Stomach (tissue), 8 donors: ENCODE measurements at regions not wholly inside any gene's neighbourhood (a gene's known extent, or its start where the extent isn't known, plus 50 kb on each side); places are given as distances from the start of the nearest gene placed in this dataset.

Source experiments
- DNase-seq, 2 donors: peaks; one replicate each; pipeline versions ENCODE4 v3.0.0 to v3.0.0-alpha.2; 2013 to 2019
- H3K27ac ChIP-seq, 5 donors: fragments of 200-600 bp in 4 of 5; sonication (generic) in 4 of 5; one replicate each; pipeline ENCODE4 v1.5.1; 2013 to 2019; ENCODE audit warnings: mild to moderate bottlenecking in 1 of 5, moderate library complexity in 1 of 5
- H3K27me3 ChIP-seq, 3 donors: fragments of 200-600 bp; sonication (generic); one replicate each; pipeline ENCODE4 v1.5.1; 2017 to 2019; ENCODE audit warnings: mixed run types in 1 of 3
- H3K36me3 ChIP-seq, 4 donors: fragments of 200-600 bp; sonication (generic); 1 replicate in 3 of 4; 2 replicates in 1 of 4; pipeline ENCODE4 v1.5.1; 2016 to 2019
- H3K4me1 ChIP-seq, 4 donors: fragments of 200-600 bp; sonication (generic); one replicate each; pipeline ENCODE4 v1.5.1; 2016 to 2019
- H3K4me3 ChIP-seq, 4 donors: fragments of 200-600 bp; sonication (generic) in 3 of 4; one replicate each; pipeline ENCODE4 v1.5.1; 2016 to 2019; ENCODE audit warnings: mild to moderate bottlenecking in 1 of 4
- H3K9me3 ChIP-seq, 4 donors: fragments of 200-600 bp; sonication (generic); one replicate each; pipeline ENCODE4 v1.5.1; 2016 to 2019
- CTCF ChIP-seq, 7 experiments: fragments of 450-650 bp in 4 of 7; fragments of 200-600 bp in 3 of 7; sonication (generic) in 3 of 7; IDR thresholded peaks; one replicate each; pipeline ENCODE4 v1.5.1; 2016 to 2019; ENCODE audit warnings: antibody characterized with exemption in 7 of 7, control low read depth in 2 of 7, mild to moderate bottlenecking in 1 of 7
- EP300 ChIP-seq: sonication (generic); formaldehyde crosslinking; IDR thresholded peaks from one replicate; pipeline ENCODE4 v1.6.1; 2017; ENCODE audit warnings: antibody characterized with exemption
- POLR2A ChIP-seq, 4 donors: fragments of 450-650 bp; IDR thresholded peaks; one replicate each; pipeline ENCODE4 v1.6.1; 2016; ENCODE audit warnings: antibody characterized with exemption in 4 of 4, control low read depth in 2 of 4, mild to moderate bottlenecking in 1 of 4, moderate library complexity in 1 of 4
- POLR2AphosphoS5 ChIP-seq, 3 donors: sonication (generic); formaldehyde crosslinking; IDR thresholded peaks; one replicate each; pipeline ENCODE4 v1.6.1; 2016; ENCODE audit warnings: antibody characterized with exemption in 3 of 3
- WGBS, 5 donors: extraction: QIAGEN DNeasy Blood & Tissue Kit in 3 of 5; methylation state at CpG; one replicate each; pipeline versions ENCODE4 v1.1.5 to v1.1.7; 2013 to 2018; 5-methylcytosine and 5-hydroxymethylcytosine counted together
- intact Hi-C: fragments of 100-400 bp; cut with DNase I; formaldehyde crosslinking; loops from one replicate; pipeline ENCODE4 v1.15.1; 2023; ENCODE audit warnings: low total_unique reads
- donor health status: healthy with polysubstance abuse.
- donor health status: Bipolar disorder and iron deficiency.
- donor health status: healthy.

- intact Hi-C loops: no loop called here
- H3K27ac ChIP-seq: no peak overlapping the region
- H3K4me1 ChIP-seq: no peaks in the 10 kb centered on the region
- TF ChIP-seq EP300 (no peak), POLR2AphosphoS5 (IDR thresholded peaks at IDR 0.05) (no peak), CTCF (IDR thresholded peaks at IDR 0.05) (no peak), POLR2A (IDR thresholded peaks at IDR 0.05) (no peak)
- H3K36me3 ChIP-seq: no peaks in the 10 kb centered on the region
- H3K4me3 ChIP-seq: no peak overlapping the region
- no peak for DNase-seq
- no peaks in the 10 kb centered on the region for H3K9me3 ChIP-seq
- H3K27me3 ChIP-seq: no peaks in the 10 kb centered on the region
Measured at GRCh38 chr9:109976303-109976702, 196.3 kb downstream of the PALM2AKAP2 start.

- no peaks in the 10 kb centered on the region for H3K9me3 ChIP-seq
- no peak for TF ChIP-seq CTCF (IDR thresholded peaks at IDR 0.05)
- TF ChIP-seq EP300: no peak
- no peak for TF ChIP-seq POLR2AphosphoS5 (IDR thresholded peaks at IDR 0.05)
- TF ChIP-seq POLR2A (IDR thresholded peaks at IDR 0.05): no peak
- H3K27me3 ChIP-seq: no peaks in the 10 kb centered on the region
- H3K36me3 ChIP-seq: no peaks in the 10 kb centered on the region
- H3K27ac ChIP-seq: no peak overlapping the region
- H3K4me3 ChIP-seq: no peak overlapping the region
- H3K4me1 ChIP-seq: no peaks in the 10 kb centered on the region
- intact Hi-C loops: no loop called here
- WGBS, 5 donors: 85 to 94% (median 90%) methylated on average over 2 of the region's 2 CpGs
- no peak for DNase-seq
Measured at GRCh38 chr9:109977521-109977920, 197.5 kb downstream of the PALM2AKAP2 start.

GRCh38 chr9:109981091-109981490 is 201.1 kb downstream of the PALM2AKAP2 start:
- H3K27me3 ChIP-seq: no peaks in the 10 kb centered on the region
- no peak for DNase-seq
- H3K27ac ChIP-seq: no peak overlapping the region
- no peak for TF ChIP-seq CTCF (IDR thresholded peaks at IDR 0.05)
- TF ChIP-seq POLR2AphosphoS5 (IDR thresholded peaks at IDR 0.05): no peak
- TF ChIP-seq EP300: no peak
- no peak for TF ChIP-seq POLR2A (IDR thresholded peaks at IDR 0.05)
- no peak overlapping the region for H3K4me3 ChIP-seq
- H3K36me3 ChIP-seq: no peaks in the 10 kb centered on the region
- no peaks in the 10 kb centered on the region for H3K4me1 ChIP-seq
- WGBS, 5 donors: 47 to 100% (median 60%) methylated on average over 1 of the region's 1 CpG
- intact Hi-C loops: no loop called here
- no peaks in the 10 kb centered on the region for H3K9me3 ChIP-seq

- no peak for TF ChIP-seq POLR2AphosphoS5 (IDR thresholded peaks at IDR 0.05)
- TF ChIP-seq POLR2A (IDR thresholded peaks at IDR 0.05): no peak
- Histone ChIP-seq H3K9me3 (peaks cover 0 to 14% (median 2%) of the 10 kb centered on the region in 4 donors), H3K4me1 (no peaks in the 10 kb centered on the region), H3K27me3 (no peaks in the 10 kb centered on the region), H3K36me3 (no peaks in the 10 kb centered on the region), H3K27ac (no peak overlapping the region), H3K4me3 (no peak overlapping the region)
- intact Hi-C loops: no loop called here
- WGBS, 5 donors: 61 to 82% (median 72%) methylated on average over 1 of the region's 1 CpG
- DNase-seq: peak in 1 of 2 donors; percentile 15
Measured at GRCh38 chr9:109986521-109986991, 206.6 kb downstream of the PALM2AKAP2 start.

GRCh38 chr9:109989296-109989695 is 209.3 kb downstream of the PALM2AKAP2 start:
- intact Hi-C loops: no loop called here
- H3K36me3 ChIP-seq: no peaks in the 10 kb centered on the region
- no peak for DNase-seq
- no peaks in the 10 kb centered on the region for H3K4me1 ChIP-seq
- 79 to 88% (median 82%) methylated on average over 3 of the region's 3 CpGs for WGBS, 5 donors
- H3K9me3 ChIP-seq: peaks cover 0 to 14% (median 2%) of the 10 kb centered on the region in 4 donors
- no peak overlapping the region for H3K4me3 ChIP-seq
- TF ChIP-seq EP300: no peak
- TF ChIP-seq CTCF (IDR thresholded peaks at IDR 0.05): no peak
- no peak for TF ChIP-seq POLR2AphosphoS5 (IDR thresholded peaks at IDR 0.05)
- TF ChIP-seq POLR2A (IDR thresholded peaks at IDR 0.05): no peak
- no peaks in the 10 kb centered on the region for H3K27me3 ChIP-seq
- H3K27ac ChIP-seq: no peak overlapping the region
